ENCODE measurements at regions not wholly inside any gene's neighbourhood (a gene's known extent, or its start where the extent isn't known, plus 50 kb on each side); places are given as distances from the start of the nearest gene placed in this dataset.
A peak's percentile ranks its signal among the peaks of the same experiment; 100 is the strongest.

DNA sequence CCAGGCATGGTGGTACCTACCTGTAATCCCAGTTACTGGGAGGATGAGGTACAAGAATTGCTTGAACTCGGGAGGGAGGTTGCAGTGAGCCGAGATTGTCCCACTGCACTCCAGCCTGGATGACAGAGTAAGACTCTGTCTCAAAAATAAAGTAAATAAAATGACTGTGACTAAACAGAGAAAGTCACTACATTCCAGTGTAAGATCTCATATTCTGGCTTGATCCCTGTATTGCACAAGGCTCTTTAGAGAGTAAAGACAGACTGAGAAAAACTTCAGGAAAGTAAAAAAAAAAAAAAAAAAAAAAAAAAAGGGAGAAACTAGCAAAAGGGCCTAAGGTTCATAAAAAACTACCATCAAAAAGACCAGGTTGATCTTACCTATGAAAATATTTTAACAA is 106.6 kb upstream of the PJA2 start:
- H3K4me2 ChIP-seq (ENCODE audit: low read length): no peak overlapping the region
- no peak overlapping the region for H2AK5ac ChIP-seq (ENCODE audit: low read length)
- no peak overlapping the region for H3K18ac ChIP-seq (ENCODE audit: low read length)
- no peaks in the 10 kb centered on the region for H3K4me1 ChIP-seq (ENCODE audit: control insufficient read depth in 1 of 2, insufficient read depth in 2 of 2, low read length in 2 of 2)
- H2BK5ac ChIP-seq (ENCODE audit: low read depth, low read length, poor library complexity): no peak overlapping the region
- no peak overlapping the region for H4K91ac ChIP-seq (ENCODE audit: low read depth, low read length)
- WGBS (ENCODE audit: extremely low coverage, insufficient coverage, insufficient read length): no CpG with 5 or more reads among the region's 2 CpGs
- H3K4ac ChIP-seq (ENCODE audit: low read depth, low read length): no peak overlapping the region
- H3K23ac ChIP-seq (ENCODE audit: low read length): no peak overlapping the region
- no peak overlapping the region for H4K8ac ChIP-seq (ENCODE audit: low read depth, low read length)
- peak in 1 of 2 donors; percentile 32 for DNase-seq
- no peak overlapping the region for H3K4me3 ChIP-seq (ENCODE audit: low read depth, low read length)
- H3K79me2 ChIP-seq (ENCODE audit: control insufficient read depth, insufficient read depth, low read length, poor library complexity): no peaks in the 10 kb centered on the region
- no peaks in the 10 kb centered on the region for H3K27me3 ChIP-seq (ENCODE audit: insufficient read depth, low read length)
- no peak overlapping the region for H3K9ac ChIP-seq (ENCODE audit: low read length)
- H3K9me3 ChIP-seq (ENCODE audit: insufficient read depth, low read depth, low read length): no peaks in the 10 kb centered on the region
- no peaks in the 10 kb centered on the region for H3K79me1 ChIP-seq (ENCODE audit: low read length)
- no peak overlapping the region for H2BK12ac ChIP-seq (ENCODE audit: low read length)
- H2BK120ac ChIP-seq (ENCODE audit: insufficient read depth, low read length, poor library complexity): no peak overlapping the region
- H3K36me3 ChIP-seq (ENCODE audit: control insufficient read depth in 1 of 2, insufficient read depth in 2 of 2, low read length in 2 of 2): no peaks in the 10 kb centered on the region
- H2AFZ ChIP-seq (ENCODE audit: insufficient read depth, low read length, poor library complexity): no peak overlapping the region
- H3K27ac ChIP-seq (ENCODE audit: low read depth, low read length): no peak overlapping the region
- H3K14ac ChIP-seq (ENCODE audit: low read length): no peak overlapping the region
- H4K12ac ChIP-seq (ENCODE audit: low read depth, low read length): no peak overlapping the region

DNA sequence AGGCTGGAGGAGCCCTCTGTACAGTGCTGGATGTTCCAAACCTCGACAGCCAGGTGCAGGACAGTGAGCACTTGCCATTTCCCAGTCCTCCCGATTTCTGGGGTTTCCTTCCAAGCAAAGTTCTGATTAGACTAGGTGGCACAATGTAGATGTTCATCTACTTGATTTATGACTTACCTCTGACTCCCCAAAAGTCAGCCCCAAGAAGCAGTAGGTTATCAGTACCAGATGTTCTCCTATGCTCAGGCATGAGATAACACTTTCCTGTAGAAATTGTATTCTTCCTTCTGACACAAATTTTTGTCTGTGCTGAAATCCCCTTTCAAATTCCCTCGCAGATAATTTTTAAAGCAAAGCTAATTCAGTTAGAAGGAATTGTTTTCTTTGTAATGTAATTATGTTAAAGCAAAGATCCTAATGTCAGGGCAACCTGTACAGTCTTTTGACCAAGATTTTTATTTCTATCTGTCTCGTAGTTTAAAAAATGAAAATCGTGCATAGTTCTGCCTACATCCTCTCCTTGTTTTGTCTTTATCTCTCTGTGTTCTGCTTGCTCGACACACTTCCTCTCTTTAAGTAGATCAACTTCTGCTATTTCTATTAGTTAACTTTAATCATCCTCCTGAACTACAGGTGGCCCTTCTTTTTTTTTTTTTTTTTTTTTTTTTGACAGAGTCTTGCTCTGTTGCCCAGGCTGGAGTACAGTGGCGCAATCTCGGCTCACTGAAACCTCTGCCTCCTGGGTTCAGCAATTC is 102.4 kb upstream of the PJA2 start:
- H2AFZ ChIP-seq (ENCODE audit: insufficient read depth, low read length, poor library complexity): no peak overlapping the region
- H2AK5ac ChIP-seq (ENCODE audit: low read length): no peak overlapping the region
- H3K4ac ChIP-seq (ENCODE audit: low read depth, low read length): no peak overlapping the region
- no peak overlapping the region for H3K14ac ChIP-seq (ENCODE audit: low read length)
- H2BK120ac ChIP-seq (ENCODE audit: insufficient read depth, low read length, poor library complexity): no peak overlapping the region
- WGBS (ENCODE audit: extremely low coverage, insufficient coverage, insufficient read length): no CpG with 5 or more reads among the region's 8 CpGs
- H3K27me3 ChIP-seq (ENCODE audit: insufficient read depth, low read length): no peaks in the 10 kb centered on the region
- no peak overlapping the region for H3K9ac ChIP-seq (ENCODE audit: low read length)
- H3K18ac ChIP-seq (ENCODE audit: low read length): no peak overlapping the region
- no peak overlapping the region for H2BK5ac ChIP-seq (ENCODE audit: low read depth, low read length, poor library complexity)
- no peaks in the 10 kb centered on the region for H3K9me3 ChIP-seq (ENCODE audit: insufficient read depth, low read depth, low read length)
- no peak overlapping the region for H3K27ac ChIP-seq (ENCODE audit: low read depth, low read length)
- no peak overlapping the region for H4K8ac ChIP-seq (ENCODE audit: low read depth, low read length)
- H3K79me1 ChIP-seq (ENCODE audit: low read length): no peaks in the 10 kb centered on the region
- no peak overlapping the region for H3K4me3 ChIP-seq (ENCODE audit: low read depth, low read length)
- no peak overlapping the region for H4K91ac ChIP-seq (ENCODE audit: low read depth, low read length)
- no peaks in the 10 kb centered on the region for H3K79me2 ChIP-seq (ENCODE audit: control insufficient read depth, insufficient read depth, low read length, poor library complexity)
- H4K12ac ChIP-seq (ENCODE audit: low read depth, low read length): no peak overlapping the region
- H3K23ac ChIP-seq (ENCODE audit: low read length): no peak overlapping the region
- DNase-seq: no peak
- no peak overlapping the region for H2BK12ac ChIP-seq (ENCODE audit: low read length)
- no peaks in the 10 kb centered on the region for H3K36me3 ChIP-seq (ENCODE audit: control insufficient read depth in 1 of 2, insufficient read depth in 2 of 2, low read length in 2 of 2)
- H3K4me2 ChIP-seq (ENCODE audit: low read length): no peak overlapping the region
- H3K4me1 ChIP-seq (ENCODE audit: control insufficient read depth in 1 of 2, insufficient read depth in 2 of 2, low read length in 2 of 2): no peaks in the 10 kb centered on the region

GRCh38 chr5:109506556-109506955 is 96.8 kb upstream of the PJA2 start:
- Histone ChIP-seq H4K8ac (ENCODE audit: low read depth, low read length) (no peak overlapping the region), H3K79me1 (ENCODE audit: low read length) (no peaks in the 10 kb centered on the region), H4K12ac (ENCODE audit: low read depth, low read length) (no peak overlapping the region), H4K91ac (ENCODE audit: low read depth, low read length) (no peak overlapping the region), H3K79me2 (ENCODE audit: control insufficient read depth, insufficient read depth, low read length, poor library complexity) (no peaks in the 10 kb centered on the region), H3K4me2 (ENCODE audit: low read length) (no peak overlapping the region), H2AK5ac (ENCODE audit: low read length) (no peak overlapping the region), H2BK120ac (ENCODE audit: insufficient read depth, low read length, poor library complexity) (no peak overlapping the region), H3K18ac (ENCODE audit: low read length) (no peak overlapping the region), H3K27me3 (ENCODE audit: insufficient read depth, low read length) (no peaks in the 10 kb centered on the region), H3K9ac (ENCODE audit: low read length) (no peak overlapping the region), H3K4me3 (ENCODE audit: low read depth, low read length) (no peak overlapping the region), H3K23ac (ENCODE audit: low read length) (no peak overlapping the region), H3K27ac (ENCODE audit: low read depth, low read length) (no peak overlapping the region), H2BK5ac (ENCODE audit: low read depth, low read length, poor library complexity) (no peak overlapping the region), H3K9me3 (ENCODE audit: insufficient read depth, low read depth, low read length) (no peaks in the 10 kb centered on the region), H3K14ac (ENCODE audit: low read length) (no peak overlapping the region), H3K36me3 (ENCODE audit: control insufficient read depth in 1 of 2, insufficient read depth in 2 of 2, low read length in 2 of 2) (no peaks in the 10 kb centered on the region), H3K4ac (ENCODE audit: low read depth, low read length) (no peak overlapping the region), H3K4me1 (ENCODE audit: control insufficient read depth in 1 of 2, insufficient read depth in 2 of 2, low read length in 2 of 2) (no peaks in the 10 kb centered on the region), H2BK12ac (ENCODE audit: low read length) (no peak overlapping the region), H2AFZ (ENCODE audit: insufficient read depth, low read length, poor library complexity) (no peak overlapping the region)
- no CpG with 5 or more reads among the region's 1 CpG for WGBS (ENCODE audit: extremely low coverage, insufficient coverage, insufficient read length)
- no peak for DNase-seq

DNA sequence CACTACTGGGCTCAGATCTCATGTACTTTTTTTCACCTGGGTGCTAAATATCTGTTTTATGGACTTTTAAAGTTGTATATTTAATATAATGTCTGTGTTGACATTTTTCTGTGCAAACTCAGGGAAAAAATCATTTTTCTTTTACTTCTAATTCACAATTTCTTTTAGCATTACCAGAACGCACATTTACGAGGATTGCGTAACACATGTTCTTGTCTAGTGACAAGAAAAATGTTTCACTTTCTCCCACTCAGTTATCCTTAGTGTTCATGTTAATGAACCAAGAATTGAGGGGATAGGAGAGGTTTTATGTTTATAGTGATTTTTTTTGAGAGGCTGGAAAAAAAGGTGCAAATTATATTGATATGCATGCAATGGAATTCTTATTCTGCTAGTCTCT is 86.3 kb upstream of the PJA2 start:
- no peaks in the 10 kb centered on the region for H3K4me1 ChIP-seq (ENCODE audit: control insufficient read depth in 1 of 2, insufficient read depth in 2 of 2, low read length in 2 of 2)
- no peak overlapping the region for H4K12ac ChIP-seq (ENCODE audit: low read depth, low read length)
- no peak overlapping the region for H2AFZ ChIP-seq (ENCODE audit: insufficient read depth, low read length, poor library complexity)
- no peak overlapping the region for H4K8ac ChIP-seq (ENCODE audit: low read depth, low read length)
- H3K9me3 ChIP-seq (ENCODE audit: insufficient read depth, low read depth, low read length): no peaks in the 10 kb centered on the region
- no peak overlapping the region for H3K4me2 ChIP-seq (ENCODE audit: low read length)
- no peak overlapping the region for H2AK5ac ChIP-seq (ENCODE audit: low read length)
- peak in 1 of 2 donors; percentile 12 for DNase-seq
- no peak overlapping the region for H3K4ac ChIP-seq (ENCODE audit: low read depth, low read length)
- H3K79me1 ChIP-seq (ENCODE audit: low read length): no peaks in the 10 kb centered on the region
- no CpG with 5 or more reads among the region's 3 CpGs for WGBS (ENCODE audit: extremely low coverage, insufficient coverage, insufficient read length)
- H3K4me3 ChIP-seq (ENCODE audit: low read depth, low read length): no peak overlapping the region
- H3K79me2 ChIP-seq (ENCODE audit: control insufficient read depth, insufficient read depth, low read length, poor library complexity): no peaks in the 10 kb centered on the region
- H3K36me3 ChIP-seq (ENCODE audit: control insufficient read depth in 1 of 2, insufficient read depth in 2 of 2, low read length in 2 of 2): no peaks in the 10 kb centered on the region
- no peak overlapping the region for H2BK5ac ChIP-seq (ENCODE audit: low read depth, low read length, poor library complexity)
- H3K23ac ChIP-seq (ENCODE audit: low read length): no peak overlapping the region
- no peak overlapping the region for H2BK120ac ChIP-seq (ENCODE audit: insufficient read depth, low read length, poor library complexity)
- H4K91ac ChIP-seq (ENCODE audit: low read depth, low read length): no peak overlapping the region
- no peak overlapping the region for H3K9ac ChIP-seq (ENCODE audit: low read length)
- H3K18ac ChIP-seq (ENCODE audit: low read length): no peak overlapping the region
- H2BK12ac ChIP-seq (ENCODE audit: low read length): no peak overlapping the region
- no peak overlapping the region for H3K27ac ChIP-seq (ENCODE audit: low read depth, low read length)
- H3K14ac ChIP-seq (ENCODE audit: low read length): no peak overlapping the region
- H3K27me3 ChIP-seq (ENCODE audit: insufficient read depth, low read length): no peaks in the 10 kb centered on the region
